Activated naive CD4-positive, alpha-beta T cell treated with anti-CD3 and anti-CD28 coated beads, Interleukin-2, amount 50 U/mL, for 16 hours (primary cell): ENCODE measurements at regions not wholly inside any gene's neighbourhood (a gene's known extent, or its start where the extent isn't known, plus 50 kb on each side); places are given as distances from the start of the nearest gene placed in this dataset.

Experiments used
- DNase-seq: peaks from one replicate; pipeline ENCODE4 v3.0.0-alpha.2; 2020

GRCh38 chr6:210778-211374 is 81.4 kb upstream of the DUSP22 start:
- DNase-seq: no peak

GRCh38 chr6:211871-212497 is 80.3 kb upstream of the DUSP22 start:
- no peak for DNase-seq

- DNase-seq: no peak
These were observed 79.0 kb upstream of the DUSP22 start for GRCh38 chr6:213284-213683.

GRCh38 chr6:214428-214827 is 77.9 kb upstream of the DUSP22 start:
- no peak for DNase-seq

- DNase-seq: peak; percentile 72
These were observed 76.8 kb upstream of the DUSP22 start for GRCh38 chr6:215335-216034.

- peak; percentile 38 for DNase-seq
These were observed 75.1 kb upstream of the DUSP22 start for GRCh38 chr6:217048-217659.

GRCh38 chr6:218153-219018 is 73.9 kb upstream of the DUSP22 start:
- no peak for DNase-seq

GRCh38 chr6:219019-219570 is 73.2 kb upstream of the DUSP22 start:
- DNase-seq: no peak

- no peak for DNase-seq
These were observed 72.6 kb upstream of the DUSP22 start for GRCh38 chr6:219641-220198.

- no peak for DNase-seq
These were observed 72.0 kb upstream of the DUSP22 start for GRCh38 chr6:220312-220711.

GRCh38 chr6:220721-221475 is 71.4 kb upstream of the DUSP22 start:
- no peak for DNase-seq

GRCh38 chr6:221531-222349 is 70.5 kb upstream of the DUSP22 start:
- no peak for DNase-seq

- DNase-seq: no peak
These were observed 69.8 kb upstream of the DUSP22 start for GRCh38 chr6:222468-222867.

GRCh38 chr6:223136-223535 is 69.2 kb upstream of the DUSP22 start:
- no peak for DNase-seq

- peak; percentile 54 for DNase-seq
These were observed 68.5 kb upstream of the DUSP22 start for GRCh38 chr6:223763-224162.

- DNase-seq: no peak
These were observed 67.9 kb upstream of the DUSP22 start for GRCh38 chr6:224350-224749.

- DNase-seq: peak; percentile 76
These were observed 67.1 kb upstream of the DUSP22 start for GRCh38 chr6:225121-225721.

GRCh38 chr6:225907-226306 is 66.4 kb upstream of the DUSP22 start:
- DNase-seq: no peak

GRCh38 chr6:226516-227073 is 65.7 kb upstream of the DUSP22 start:
- DNase-seq: no peak
